GM21381 (cell line): ENCODE measurements at regions not wholly inside any gene's neighbourhood (a gene's known extent, or its start where the extent isn't known, plus 50 kb on each side); places are given as distances from the start of the nearest gene placed in this dataset.
"Not testable (repeated sequence)": the region's sequence is repeated elsewhere in the genome, so short reads cannot be mapped to it uniquely, and the experiment has no call there.

Experiments
- ATAC-seq: cut with Tn5 transposase; IDR thresholded peaks from one replicate; pipeline ENCODE4 v1.9.1; 2021; ENCODE audit warnings: mild to moderate bottlenecking, moderate library complexity; ENCODE audit not compliant: unreplicated experiment

- no peak for ATAC-seq
Observed at GRCh38 chr5:91635950-91636734, 253.0 kb upstream of the ARRDC3 start.

- no peak for ATAC-seq
Observed at GRCh38 chr5:91632871-91633270, 249.8 kb upstream of the ARRDC3 start.

GRCh38 chr5:91611746-91612145, 228.6 kb upstream of the ARRDC3 start:
- no peak for ATAC-seq

GRCh38 chr5:91607675-91608074, 224.6 kb upstream of the ARRDC3 start:
- ATAC-seq = no peak

GRCh38 chr5:91599863-91600262, 216.7 kb upstream of the ARRDC3 start:
- no peak for ATAC-seq

- ATAC-seq = no peak
Observed at GRCh38 chr5:91598216-91598615, 215.1 kb upstream of the ARRDC3 start.

- ATAC-seq = no peak
Observed at GRCh38 chr5:91595424-91595823, 212.3 kb upstream of the ARRDC3 start.

- no peak for ATAC-seq
Observed at GRCh38 chr5:91591076-91591475, 208.0 kb upstream of the ARRDC3 start.

GRCh38 chr5:91586232-91586631, 203.1 kb upstream of the ARRDC3 start:
- ATAC-seq = no peak

- no peak for ATAC-seq
Observed at GRCh38 chr5:91584352-91584751, 201.2 kb upstream of the ARRDC3 start.

- ATAC-seq = not testable (repeated sequence)
Observed at GRCh38 chr5:91566012-91566411, 182.9 kb upstream of the ARRDC3 start.

- no peak for ATAC-seq
Observed at GRCh38 chr5:91562922-91563321, 179.8 kb upstream of the ARRDC3 start.

- ATAC-seq = no peak
Observed at GRCh38 chr5:91541696-91542095, 158.6 kb upstream of the ARRDC3 start.

- no peak for ATAC-seq
Observed at GRCh38 chr5:91538179-91538578, 155.1 kb upstream of the ARRDC3 start.

GRCh38 chr5:91535499-91535898, 152.4 kb upstream of the ARRDC3 start:
- no peak for ATAC-seq

GRCh38 chr5:91534332-91534731, 151.2 kb upstream of the ARRDC3 start:
- no peak for ATAC-seq

- ATAC-seq = no peak
Observed at GRCh38 chr5:91532779-91533178, 149.7 kb upstream of the ARRDC3 start.

GRCh38 chr5:91532281-91532680, 149.2 kb upstream of the ARRDC3 start:
- no peak for ATAC-seq

GRCh38 chr5:91528831-91529230, 145.7 kb upstream of the ARRDC3 start:
- ATAC-seq = no peak

GRCh38 chr5:91521785-91522184, 138.7 kb upstream of the ARRDC3 start:
- no peak for ATAC-seq

- ATAC-seq = no peak
Observed at GRCh38 chr5:91521334-91521733, 138.2 kb upstream of the ARRDC3 start.

- ATAC-seq = no peak
Observed at GRCh38 chr5:91514400-91514799, 131.3 kb upstream of the ARRDC3 start.

- no peak for ATAC-seq
Observed at GRCh38 chr5:91503321-91503720, 120.2 kb upstream of the ARRDC3 start.
